GM10266 (cell line): ENCODE measurements at regions not wholly inside any gene's neighbourhood (a gene's known extent, or its start where the extent isn't known, plus 50 kb on each side); places are given as distances from the start of the nearest gene placed in this dataset.

ENCODE experiments used
- DNase-seq: peaks from one replicate; pipeline ENCODE4 v3.0.0; 2012; ENCODE audit errors: extremely low spot score
- TF ChIP-seq, protein P1 (sequence below): IDR thresholded peaks from 2 replicates; pipeline ENCODE4 v1.5.1; 2012; ENCODE audit warnings: mild to moderate bottlenecking, low read depth; ENCODE audit not compliant: control insufficient read depth, insufficient read depth; ENCODE audit errors: missing control alignments

DNA sequence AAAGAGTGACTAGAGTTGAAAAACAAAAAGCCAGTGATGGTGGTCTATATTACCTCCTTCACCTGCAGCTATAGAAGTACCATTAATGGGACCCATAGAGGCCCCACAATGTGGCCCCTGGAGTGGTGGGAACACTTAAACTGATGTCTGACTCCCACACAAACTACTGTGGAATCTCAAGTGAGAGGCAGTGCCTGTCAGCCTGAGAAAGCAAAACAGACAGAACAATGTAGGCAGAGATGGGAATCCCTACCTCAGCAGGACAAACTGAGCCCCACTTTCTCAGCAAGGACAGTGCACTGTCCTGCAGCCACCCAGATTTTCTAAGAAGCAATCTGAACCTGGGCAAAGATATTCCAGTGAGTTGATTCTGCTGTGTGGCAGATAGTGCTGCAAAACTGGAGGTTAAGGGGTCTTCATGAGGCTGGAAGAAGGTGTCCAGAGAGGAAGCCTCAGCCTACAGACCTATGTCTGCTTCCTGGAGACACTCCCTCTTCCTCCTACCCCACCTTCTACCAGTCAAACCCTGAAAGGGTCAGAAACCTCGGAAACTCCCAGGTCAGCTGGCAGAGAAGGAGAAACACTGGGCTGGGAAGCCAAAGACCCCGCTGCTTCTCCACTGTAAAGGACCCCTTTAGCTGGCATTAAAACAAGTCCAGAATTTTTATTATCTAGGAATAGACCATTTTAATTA lies 228.7 kb downstream of the C1orf94 start:
- TF ChIP-seq, protein P1, sequence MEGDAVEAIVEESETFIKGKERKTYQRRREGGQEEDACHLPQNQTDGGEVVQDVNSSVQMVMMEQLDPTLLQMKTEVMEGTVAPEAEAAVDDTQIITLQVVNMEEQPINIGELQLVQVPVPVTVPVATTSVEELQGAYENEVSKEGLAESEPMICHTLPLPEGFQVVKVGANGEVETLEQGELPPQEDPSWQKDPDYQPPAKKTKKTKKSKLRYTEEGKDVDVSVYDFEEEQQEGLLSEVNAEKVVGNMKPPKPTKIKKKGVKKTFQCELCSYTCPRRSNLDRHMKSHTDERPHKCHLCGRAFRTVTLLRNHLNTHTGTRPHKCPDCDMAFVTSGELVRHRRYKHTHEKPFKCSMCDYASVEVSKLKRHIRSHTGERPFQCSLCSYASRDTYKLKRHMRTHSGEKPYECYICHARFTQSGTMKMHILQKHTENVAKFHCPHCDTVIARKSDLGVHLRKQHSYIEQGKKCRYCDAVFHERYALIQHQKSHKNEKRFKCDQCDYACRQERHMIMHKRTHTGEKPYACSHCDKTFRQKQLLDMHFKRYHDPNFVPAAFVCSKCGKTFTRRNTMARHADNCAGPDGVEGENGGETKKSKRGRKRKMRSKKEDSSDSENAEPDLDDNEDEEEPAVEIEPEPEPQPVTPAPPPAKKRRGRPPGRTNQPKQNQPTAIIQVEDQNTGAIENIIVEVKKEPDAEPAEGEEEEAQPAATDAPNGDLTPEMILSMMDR = no peak
- no peak for DNase-seq

DNA sequence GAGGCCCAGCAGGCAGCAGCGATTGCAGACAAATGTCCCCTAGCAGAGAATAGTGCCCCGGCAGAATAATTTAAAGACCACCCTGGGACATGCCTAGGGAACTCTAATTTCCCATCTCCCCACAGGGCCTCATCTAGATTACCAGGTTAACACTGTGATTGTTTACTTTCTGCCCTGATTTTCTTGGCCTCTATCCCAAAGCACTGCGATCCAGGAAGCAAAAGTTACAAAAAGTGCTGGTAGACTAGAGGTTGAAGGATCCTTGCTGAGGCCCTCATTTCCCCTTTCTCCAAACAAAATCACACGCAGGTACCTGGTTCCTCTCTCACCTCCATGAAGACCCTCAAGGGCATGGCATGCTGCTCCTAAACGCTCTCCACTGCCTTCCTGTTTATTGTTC lies 229.7 kb downstream of the C1orf94 start:
- TF ChIP-seq, protein P1 = no peak
- DNase-seq = no peak

DNA sequence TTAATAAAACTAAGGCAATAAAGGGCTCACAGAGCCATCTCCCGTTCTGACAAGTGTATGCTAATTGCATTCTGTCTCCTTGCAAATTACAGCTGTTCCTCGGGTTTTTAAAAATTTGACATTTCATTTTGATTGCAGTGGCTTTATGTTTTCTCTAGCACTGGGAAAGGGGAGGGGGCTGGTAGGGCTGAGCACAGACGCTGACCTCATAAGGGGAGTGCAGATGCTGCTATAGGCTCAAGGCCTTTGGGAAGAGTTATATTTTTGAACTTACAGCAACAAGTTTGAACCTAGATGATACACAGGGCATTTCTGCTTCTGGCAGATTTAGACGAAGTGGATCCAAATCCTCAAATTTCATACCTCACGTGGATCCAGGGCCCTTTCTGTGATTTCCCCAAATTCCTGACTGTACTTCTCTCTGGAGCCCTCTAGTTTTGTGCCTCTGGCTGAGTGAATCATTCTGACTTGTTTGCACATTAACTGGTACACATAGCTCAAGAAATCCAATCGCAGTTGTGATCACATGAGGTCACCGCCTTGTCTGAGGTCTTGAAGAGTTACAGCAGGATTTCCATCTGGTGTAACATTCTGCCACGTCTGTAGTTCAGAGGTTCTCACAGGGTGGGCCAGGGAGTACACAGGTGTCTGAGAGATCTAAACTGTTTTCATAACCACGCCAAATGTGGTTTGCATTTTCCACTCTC lies 230.3 kb downstream of the C1orf94 start:
- DNase-seq = no peak
- TF ChIP-seq, protein P1 = no peak

DNA sequence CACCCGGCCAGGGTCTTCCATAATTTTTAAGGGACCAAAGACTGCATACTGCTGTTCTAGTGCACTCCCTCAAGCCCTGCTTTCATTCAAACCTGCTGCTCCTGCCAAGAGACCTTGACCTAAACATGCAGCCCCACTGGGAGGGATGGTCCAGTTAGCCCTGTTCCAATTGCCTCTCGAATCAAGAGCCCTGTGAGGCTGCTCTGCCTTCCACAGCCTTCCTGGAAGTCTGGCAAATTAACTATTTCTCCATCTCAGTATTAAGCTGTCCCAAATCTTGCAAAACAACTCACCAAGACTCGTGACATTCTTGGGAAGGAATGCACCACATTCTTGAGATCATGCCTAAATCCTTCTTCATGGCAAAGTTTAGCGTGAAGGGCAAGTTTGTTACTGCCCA lies 231.3 kb downstream of the C1orf94 start:
- DNase-seq = no peak
- TF ChIP-seq, protein P1 = no peak

DNA sequence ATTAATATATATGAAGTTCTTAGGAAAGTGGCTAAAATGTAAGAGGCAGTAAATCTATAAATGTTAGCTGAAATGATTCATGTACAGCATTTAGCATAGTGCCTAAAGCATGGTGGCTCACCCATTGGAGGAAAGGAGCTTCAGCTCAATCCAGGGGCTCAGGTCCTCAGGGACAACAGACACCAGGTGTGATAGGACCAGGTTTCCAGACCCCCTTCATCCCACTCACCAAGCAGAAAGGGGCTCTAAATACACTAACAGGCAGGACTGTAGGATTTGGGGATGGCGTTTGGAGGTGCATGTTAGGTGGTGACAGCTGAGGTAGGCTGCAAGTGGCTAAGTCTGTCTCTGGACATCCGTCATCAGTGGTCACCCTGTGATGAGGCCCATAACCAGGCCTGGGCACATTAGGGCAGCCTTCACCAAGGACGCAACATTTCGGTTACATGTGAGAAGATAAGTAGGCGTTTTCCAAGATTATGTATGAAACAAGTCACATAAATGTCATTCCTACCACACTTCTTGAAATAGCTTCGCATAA lies 233.1 kb downstream of the C1orf94 start:
- TF ChIP-seq, protein P1 = no peak

DNA sequence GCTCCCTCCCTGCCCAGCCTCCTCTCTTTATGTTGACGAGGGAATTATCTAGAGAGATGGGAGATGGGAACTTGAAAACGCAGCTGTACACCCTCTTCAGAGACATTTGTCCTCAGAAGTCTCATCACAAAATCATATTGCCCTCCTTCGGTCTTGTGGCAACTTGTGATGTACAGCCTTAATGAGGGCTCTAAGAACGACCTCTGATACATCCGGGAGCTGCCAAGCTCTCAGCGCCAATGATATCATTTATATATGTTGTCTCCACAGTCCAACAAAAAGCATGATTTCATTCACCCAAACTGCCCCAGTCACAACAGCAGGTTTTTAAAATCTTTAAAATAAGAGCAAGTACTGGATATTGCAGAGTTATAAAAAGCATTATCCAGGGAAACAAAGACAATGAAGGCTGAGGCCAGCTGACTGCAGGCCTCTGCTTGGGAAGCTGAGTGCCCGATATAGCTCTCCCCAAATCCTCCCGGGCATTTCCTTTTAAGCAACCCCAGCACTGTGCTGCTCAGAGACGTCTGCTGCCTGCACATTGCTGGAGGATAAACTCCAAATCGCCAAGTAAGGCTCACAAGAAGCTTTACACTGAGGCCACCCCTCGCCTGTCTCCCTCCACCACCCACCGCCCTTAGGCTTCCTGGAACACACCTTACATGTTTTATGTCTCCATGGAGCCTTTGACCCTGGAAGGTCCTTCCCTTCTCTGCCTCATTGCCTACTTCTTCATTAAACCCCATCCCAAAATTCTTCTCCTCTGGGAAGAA lies 236.1 kb downstream of the C1orf94 start:
- no peak for DNase-seq
- TF ChIP-seq, protein P1 = no peak

More for the DNA sequence above, 233.1 kb downstream of the C1orf94 start:
- no peak for DNase-seq

DNA sequence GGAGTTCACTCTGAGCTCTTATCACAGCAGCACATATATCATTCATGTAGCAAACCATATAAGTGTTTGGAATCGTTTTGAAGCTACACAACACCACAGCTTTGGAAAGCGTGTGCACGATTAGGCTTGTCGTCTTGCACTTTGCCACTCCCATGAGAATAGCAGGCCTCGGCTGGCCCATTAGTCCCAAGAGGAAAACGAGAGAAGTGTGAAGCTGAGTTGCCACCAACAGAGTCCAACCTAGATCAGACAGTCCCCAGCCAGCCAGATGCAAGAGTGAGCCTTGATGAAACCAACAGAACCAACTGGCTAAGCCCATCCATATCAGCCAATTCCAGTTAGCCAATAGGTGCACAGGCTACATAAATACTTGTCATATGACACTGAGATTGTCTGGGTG lies 238.4 kb downstream of the C1orf94 start:
- no peak for DNase-seq

More for the DNA sequence above, 238.4 kb downstream of the C1orf94 start:
- TF ChIP-seq, protein P1 = no peak
